GM18520 (cell line): ENCODE measurements at regions not wholly inside any gene's neighbourhood (a gene's known extent, or its start where the extent isn't known, plus 50 kb on each side); places are given as distances from the start of the nearest gene placed in this dataset.

Experiments used
- ATAC-seq: cut with Tn5 transposase; IDR thresholded peaks from one replicate; pipeline ENCODE4 v1.9.1; 2021; ENCODE audit not compliant: unreplicated experiment

- no peak for ATAC-seq
These were observed 188.8 kb upstream of the PAPPA start for GRCh38 chr9:115964710-115965347.

- no peak for ATAC-seq
These were observed 186.9 kb upstream of the PAPPA start for GRCh38 chr9:115966660-115967059.

DNA sequence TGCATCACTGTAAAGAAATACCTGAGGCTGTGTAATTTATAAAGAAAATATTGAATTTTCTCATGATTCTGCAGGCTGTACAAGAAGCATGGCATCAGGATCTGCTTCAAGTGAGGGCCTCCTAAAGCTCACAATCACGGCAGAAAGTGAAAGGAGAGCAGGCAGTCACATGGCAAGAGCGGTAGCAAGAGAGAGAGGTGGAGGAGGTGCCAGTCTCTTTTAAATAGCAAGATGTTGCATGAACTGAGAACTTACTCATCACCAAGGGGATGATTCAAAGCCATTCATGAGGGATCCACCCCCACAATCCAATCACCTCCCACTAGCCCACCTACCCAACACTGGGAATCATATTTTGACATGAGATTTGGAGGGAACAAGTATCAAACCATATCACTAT is 184.5 kb upstream of the PAPPA start:
- no peak for ATAC-seq

DNA sequence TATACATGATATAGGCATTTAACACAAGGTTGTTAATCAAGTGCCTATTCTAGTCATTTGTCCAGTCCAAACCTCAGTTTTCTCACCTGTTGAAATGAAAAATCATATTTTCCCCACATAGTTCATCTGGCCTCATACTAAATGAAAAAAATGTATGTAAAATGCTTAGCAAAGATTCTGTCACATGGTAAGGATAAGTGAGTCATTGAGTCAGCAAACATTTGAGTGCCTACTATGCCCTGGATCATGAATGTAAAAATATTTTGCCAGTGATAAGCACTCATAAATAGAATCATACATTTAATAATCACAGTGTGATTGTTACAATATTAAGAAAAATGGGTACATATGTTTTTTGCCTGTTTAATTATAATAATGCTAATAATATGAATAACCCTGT is 181.2 kb upstream of the PAPPA start:
- no peak for ATAC-seq

DNA sequence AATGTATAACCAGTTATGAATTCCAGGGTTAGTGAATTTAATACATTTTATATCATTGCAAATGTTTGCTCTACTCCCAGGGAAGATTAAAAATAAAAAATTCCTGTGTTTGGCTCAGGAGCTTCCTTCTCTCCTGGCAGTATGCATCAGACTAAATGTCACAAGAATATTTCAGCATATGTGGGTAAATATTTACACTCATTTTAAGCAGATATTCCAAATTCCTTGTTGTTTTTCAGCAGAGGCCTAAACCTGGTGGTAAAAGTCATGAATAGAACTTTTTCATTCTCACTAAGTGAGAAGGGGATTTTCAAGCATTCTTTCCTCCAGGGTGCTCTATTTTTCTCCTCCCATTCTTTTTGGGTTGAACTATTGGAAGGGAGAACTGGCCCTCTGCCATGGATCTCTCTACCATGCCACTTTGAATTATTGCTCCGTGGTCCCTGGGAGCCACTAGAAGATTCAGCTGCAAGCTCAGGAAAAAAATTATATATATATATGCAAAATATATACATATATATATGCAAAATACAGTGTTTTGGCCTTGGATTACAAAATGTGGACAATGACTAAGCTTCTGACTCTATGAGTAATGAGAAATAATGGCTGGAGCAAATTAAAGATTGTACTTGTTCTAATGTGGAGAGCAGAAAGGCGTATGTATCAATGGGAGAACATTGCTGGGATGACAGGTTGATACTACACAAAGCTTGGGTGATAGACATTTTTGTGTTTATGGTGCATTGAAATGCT is 180.6 kb upstream of the PAPPA start:
- no peak for ATAC-seq

DNA sequence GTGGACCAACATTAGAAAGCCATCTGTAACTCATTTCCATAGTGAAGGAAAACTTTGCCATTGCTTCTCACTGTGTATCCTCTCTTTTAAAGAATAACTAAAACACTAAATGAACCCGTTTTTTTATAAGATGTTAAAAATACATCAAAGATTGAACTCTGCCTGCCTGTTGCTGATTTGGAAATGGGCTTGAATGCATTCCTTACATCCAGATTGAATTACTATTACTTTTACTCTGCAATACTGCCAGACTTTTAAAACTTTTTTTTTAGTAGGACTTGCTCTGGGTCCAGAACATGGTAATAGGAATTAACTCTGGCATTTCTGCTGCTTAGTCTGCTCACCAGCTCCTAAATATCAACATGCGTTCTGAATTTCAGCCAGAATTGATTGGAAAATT is 176.8 kb upstream of the PAPPA start:
- no peak for ATAC-seq

GRCh38 chr9:115978091-115978490 is 175.5 kb upstream of the PAPPA start:
- no peak for ATAC-seq

- no peak for ATAC-seq
These were observed 174.9 kb upstream of the PAPPA start for GRCh38 chr9:115978659-115979096.

GRCh38 chr9:115980054-115980453 is 173.5 kb upstream of the PAPPA start:
- ATAC-seq: no peak

DNA sequence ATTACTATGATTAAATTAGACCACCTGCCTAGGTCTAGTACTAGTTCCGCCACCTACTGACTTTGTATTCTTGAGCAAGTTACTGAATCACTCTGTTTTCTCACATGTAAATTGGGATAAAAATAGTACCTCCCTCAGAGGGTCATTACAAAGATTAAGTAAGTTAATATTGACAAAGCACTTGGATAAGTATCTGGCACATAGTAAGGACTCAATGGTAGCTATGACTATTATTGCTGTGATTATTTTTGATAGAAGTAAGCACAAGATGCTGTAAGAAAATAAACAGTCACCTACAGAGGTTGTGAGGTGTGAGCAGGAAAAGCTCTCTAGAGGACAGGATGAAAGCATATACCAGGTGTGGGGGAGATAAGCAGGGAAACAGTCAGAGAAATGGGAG is 173.1 kb upstream of the PAPPA start:
- no peak for ATAC-seq

DNA sequence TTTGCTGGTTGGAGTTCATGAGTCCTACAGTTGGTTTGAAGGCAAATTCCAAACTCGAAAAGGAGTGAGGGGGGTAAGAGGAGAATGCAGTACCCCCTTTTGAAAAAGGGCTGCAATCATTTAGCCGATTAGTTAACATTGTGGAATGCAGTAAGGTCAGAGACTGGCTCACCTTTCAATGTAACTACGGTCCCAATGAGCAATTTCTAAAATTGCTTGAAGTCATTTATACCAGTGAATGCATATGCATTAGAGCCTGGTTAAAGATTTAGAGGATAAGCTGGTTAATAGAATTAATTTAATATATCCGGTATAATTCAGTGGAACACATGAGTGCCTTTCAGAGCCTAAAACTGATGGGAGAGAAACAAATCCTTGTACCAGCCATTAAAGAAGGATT is 172.6 kb upstream of the PAPPA start:
- ATAC-seq: no peak

DNA sequence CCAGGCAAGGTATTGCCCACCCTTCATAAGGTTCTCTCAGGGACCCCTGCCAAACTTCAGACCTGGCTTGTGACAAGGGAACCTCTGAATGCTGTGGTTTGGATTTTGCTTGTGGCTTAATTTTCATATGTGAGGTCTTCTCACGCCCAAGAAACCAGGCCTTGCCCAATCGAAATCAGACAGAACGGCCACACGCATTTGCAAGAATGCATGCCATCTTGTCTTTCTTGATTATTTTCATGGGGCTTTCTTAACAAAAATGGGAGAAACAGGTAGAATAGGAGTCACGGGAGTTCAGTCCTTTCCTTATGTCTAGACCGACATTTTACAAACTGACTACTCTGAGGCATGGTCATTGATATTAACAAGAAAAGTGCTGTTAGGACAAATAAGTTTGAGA is 170.2 kb upstream of the PAPPA start:
- ATAC-seq: no peak

DNA sequence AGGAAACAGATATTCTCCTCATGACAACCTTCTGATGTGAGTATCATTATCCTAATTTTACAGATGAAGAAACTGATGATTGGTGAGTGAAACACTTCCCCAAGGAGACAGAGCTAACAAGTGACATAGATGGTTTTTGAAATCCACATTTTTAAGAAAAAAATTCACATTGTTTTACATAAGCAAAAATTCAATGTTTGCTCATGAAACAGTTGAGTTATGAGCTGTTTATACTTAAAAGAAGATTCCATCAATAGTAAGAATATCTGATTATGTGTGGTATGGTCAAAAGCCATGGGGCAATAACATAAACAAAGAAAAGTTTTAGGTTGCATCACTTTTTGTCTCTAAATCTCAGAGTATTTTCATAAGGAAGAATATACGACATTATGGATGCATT is 167.9 kb upstream of the PAPPA start:
- ATAC-seq: no peak

DNA sequence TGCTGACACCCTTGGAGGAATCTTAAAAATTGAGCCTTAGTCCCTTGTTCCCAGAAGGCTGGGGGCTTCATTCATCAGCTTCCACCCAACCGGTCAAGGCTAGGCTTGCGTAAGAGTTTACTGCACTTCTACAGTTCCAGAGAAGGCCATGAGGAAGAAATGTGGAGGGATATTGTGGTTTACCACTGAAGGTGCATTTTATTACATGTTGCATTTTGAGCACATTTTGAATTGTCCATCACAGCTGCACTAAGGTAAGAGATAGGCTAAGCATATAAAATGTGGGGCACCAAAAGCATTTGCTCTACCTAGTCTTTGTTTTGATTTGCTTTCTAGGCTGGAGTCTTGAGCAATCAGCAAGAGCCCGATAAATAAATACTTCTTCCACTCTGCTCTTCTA is 167.1 kb upstream of the PAPPA start:
- no peak for ATAC-seq

- no peak for ATAC-seq
These were observed 164.9 kb upstream of the PAPPA start for GRCh38 chr9:115988701-115989100.

- no peak for ATAC-seq
These were observed 163.8 kb upstream of the PAPPA start for GRCh38 chr9:115989831-115990230.

- no peak for ATAC-seq
These were observed 160.8 kb upstream of the PAPPA start for GRCh38 chr9:115992834-115993233.

DNA sequence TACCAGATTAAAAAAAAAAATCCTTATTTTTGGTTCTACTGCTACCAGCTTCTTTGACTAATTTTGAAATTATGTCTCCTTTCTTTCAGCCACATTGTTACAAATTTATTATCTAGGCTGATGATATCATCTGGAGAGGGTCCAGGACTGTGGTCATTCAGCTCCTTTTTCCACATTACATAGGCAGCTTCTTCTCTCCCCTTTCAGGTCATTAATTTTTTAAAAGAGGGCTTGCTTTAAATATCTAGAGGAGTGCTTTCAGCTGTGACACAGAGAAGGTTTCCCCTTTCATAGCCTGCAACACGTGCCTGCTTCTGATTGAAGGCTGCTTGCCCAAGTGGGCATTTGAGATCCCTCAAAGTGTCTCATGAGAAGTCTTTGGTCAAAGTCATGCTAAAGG is 155.7 kb upstream of the PAPPA start:
- no peak for ATAC-seq

DNA sequence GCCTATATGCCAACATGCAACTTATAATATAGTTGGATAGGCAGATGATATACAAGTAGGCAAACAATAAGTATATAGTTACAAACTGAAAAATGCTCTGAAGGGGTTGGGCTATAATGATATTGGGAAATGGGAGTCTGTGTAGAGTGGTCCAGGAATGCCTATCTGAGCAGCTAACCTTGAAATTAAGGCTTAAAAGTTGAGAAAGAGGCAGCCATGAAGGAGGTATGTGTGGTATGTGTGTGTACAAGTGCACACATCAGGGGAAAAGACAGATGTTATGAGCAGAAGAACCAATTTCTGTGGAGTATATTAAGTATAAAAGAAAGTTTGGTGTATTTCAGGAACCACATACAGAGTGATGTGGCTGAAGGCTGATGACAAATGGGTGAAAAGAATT is 154.9 kb upstream of the PAPPA start:
- no peak for ATAC-seq

DNA sequence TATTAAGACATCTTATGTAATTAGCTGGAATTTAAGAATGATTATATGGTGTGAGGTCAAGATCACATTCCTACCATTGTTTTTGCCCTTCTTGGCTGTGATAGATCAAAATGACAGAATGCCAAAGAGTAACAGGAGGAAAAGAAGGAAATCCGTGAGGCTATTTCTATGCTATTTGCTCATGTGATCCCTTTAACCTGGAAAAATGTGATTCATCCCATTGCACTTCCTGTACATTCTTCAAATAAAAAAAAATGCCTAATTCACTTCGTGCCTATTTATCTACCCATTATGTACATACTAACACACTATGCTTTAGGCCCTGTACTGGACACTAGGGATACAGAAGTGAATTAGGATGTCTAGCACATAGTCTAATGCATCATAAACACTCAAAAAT is 154.1 kb upstream of the PAPPA start:
- ATAC-seq: no peak

DNA sequence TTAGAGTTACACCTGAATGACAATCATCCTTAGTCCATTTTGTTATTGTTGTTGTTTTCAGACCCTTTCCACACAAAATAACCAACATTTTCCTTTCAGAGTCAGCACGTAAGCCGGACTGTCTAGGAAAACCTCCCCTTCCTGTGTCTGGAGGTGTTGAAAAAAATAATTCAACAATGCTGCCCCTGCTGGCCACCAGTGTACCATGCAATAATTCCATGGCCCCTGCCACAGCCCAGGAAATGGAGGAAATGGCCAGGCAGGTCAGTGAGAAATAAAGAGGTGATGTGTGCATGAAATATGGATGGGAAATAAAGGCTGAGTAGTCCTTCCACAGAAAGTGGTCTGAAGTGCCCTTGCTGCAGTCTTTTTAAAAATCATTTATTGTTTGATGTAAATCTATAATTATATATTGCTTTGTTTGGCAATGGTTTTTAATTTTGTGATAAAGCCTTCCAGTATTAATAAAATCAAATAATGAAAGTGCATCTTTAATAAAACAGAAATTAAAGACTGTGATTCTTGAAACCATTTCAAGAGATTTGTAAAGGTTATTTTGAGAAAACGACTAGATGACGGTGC is 152.8 kb upstream of the PAPPA start:
- peak; percentile 57 for ATAC-seq

GRCh38 chr9:116002181-116002580 is 151.4 kb upstream of the PAPPA start:
- ATAC-seq: no peak
